GM10248 (cell line): ENCODE measurements at regions not wholly inside any gene's neighbourhood (a gene's known extent, or its start where the extent isn't known, plus 50 kb on each side); places are given as distances from the start of the nearest gene placed in this dataset.

ENCODE experiments used
- CTCF ChIA-PET: fragments of 300-600 bp; sonication (Branson Sonifier 250); formaldehyde crosslinking; extraction: SDS; loops from one replicate; lab custom pipeline; 2021; ENCODE audit warnings: antibody characterized with exemption; lab: Yijun Ruan, JAX
- POLR2A ChIA-PET: fragments of 350-650 bp; sonication (Branson Sonifier 250); formaldehyde crosslinking; extraction: SDS; loops from one replicate; lab custom pipeline; 2020; ENCODE audit warnings: antibody characterized with exemption; lab: Yijun Ruan, JAX
- DNase-seq: peaks from one replicate; pipeline ENCODE4 v3.0.0; 2012; ENCODE audit errors: extremely low spot score
- TF ChIP-seq, protein P1 (sequence below): IDR thresholded peaks from 2 replicates; pipeline ENCODE4 v1.5.1; 2012; ENCODE audit warnings: mild to moderate bottlenecking, low read depth; ENCODE audit errors: extremely low read depth, missing control alignments, control extremely low read depth

DNA sequence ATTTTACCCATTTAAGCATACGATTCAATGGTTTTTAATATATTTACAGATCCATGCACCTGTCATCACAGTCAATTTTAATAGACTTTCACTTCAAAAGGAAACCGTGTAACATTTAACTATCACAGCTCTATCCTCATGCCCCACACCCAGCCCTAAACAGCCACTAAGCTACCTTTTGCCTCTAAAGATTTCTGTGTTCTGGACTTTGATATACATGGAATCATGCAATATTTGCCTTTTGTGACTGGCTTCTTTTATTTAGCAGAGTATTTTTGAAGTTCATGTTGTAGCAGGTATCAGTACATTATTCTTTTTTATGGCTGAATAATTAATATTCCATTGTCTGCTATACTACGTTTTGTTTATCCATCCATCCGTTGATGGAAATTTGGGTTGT lies 50.3 kb upstream of the STX16 start:
- no peak for DNase-seq
- CTCF ChIA-PET, result no interaction called here
- TF ChIP-seq, protein P1, sequence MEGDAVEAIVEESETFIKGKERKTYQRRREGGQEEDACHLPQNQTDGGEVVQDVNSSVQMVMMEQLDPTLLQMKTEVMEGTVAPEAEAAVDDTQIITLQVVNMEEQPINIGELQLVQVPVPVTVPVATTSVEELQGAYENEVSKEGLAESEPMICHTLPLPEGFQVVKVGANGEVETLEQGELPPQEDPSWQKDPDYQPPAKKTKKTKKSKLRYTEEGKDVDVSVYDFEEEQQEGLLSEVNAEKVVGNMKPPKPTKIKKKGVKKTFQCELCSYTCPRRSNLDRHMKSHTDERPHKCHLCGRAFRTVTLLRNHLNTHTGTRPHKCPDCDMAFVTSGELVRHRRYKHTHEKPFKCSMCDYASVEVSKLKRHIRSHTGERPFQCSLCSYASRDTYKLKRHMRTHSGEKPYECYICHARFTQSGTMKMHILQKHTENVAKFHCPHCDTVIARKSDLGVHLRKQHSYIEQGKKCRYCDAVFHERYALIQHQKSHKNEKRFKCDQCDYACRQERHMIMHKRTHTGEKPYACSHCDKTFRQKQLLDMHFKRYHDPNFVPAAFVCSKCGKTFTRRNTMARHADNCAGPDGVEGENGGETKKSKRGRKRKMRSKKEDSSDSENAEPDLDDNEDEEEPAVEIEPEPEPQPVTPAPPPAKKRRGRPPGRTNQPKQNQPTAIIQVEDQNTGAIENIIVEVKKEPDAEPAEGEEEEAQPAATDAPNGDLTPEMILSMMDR, result no peak
- POLR2A ChIA-PET, result no interaction called here

DNA sequence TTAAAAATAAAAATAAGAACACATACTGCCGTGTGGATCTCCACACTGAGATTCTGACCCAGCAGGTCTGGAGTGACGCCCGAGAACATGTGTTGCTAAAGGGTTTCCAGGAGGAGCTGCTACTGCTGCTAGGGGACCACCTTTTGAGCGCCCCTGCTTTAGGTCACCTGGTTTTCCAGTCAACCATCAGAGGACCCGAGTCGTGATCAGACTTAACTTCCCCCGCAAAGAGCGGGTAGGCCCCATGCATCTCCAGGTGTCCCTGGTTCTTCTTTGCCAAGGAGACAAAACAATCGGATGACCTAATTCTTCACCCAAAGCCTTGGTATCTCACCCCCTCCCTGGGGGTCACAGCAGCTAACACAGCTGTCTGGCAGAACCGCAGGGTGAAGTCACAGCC lies 51.1 kb upstream of the STX16 start:
- no peak for DNase-seq
- ChIA-PET CTCF (interaction anchor here (0.9 kb wide), 1 partner anchor 10 kb away, joined by 4 read pairs; no protein-coding TSS in a partner anchor), POLR2A (no interaction called here)
- TF ChIP-seq, protein P1, result no peak

DNA sequence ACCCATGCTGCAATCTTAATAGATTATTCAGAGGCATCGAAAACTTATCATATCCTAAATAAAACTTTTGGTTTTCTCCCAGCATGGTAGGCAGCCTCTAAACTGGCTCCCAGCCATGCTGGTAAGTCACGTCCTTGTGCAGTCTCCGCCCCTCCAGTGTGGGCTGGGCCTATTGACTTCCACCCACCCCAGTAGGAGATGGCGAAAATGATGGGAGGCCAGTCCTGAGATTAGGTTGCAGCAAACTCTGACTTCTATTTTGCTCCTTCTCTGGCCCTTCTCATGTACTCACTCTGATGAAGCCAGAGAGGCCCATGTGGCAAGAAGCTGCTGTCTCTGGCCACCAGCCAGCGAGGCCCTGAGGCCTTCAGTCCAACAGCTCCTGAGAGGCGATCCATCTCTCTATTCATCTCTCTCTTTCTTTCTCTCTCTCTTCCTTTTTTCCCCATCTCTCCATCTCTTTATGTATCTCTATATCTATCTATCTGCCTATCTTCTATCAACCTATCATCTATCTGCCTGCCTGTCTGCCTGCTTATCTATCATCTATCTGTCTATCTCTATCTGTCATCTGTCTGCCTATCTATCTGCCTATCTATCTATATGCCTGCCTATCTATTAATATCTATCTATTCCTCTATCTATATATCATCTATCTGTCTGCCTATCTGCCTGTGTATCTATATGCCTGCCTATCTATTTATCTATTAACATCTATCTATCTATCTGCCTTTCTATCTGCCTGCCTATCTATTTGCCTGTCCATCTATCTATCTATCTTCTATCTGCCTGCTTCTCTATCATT lies 52.7 kb upstream of the STX16 start:
- CTCF ChIA-PET, result no interaction called here
- POLR2A ChIA-PET, result no interaction called here
- no peak for DNase-seq

GRCh38 chr20:58597249-58597891 lies 53.7 kb upstream of the STX16 start:
- CTCF ChIA-PET, result no interaction called here
- no peak for DNase-seq
- POLR2A ChIA-PET, result no interaction called here
- TF ChIP-seq, protein P1, result no peak

More for the DNA sequence above, 52.7 kb upstream of the STX16 start:
- TF ChIP-seq, protein P1, result no peak

DNA sequence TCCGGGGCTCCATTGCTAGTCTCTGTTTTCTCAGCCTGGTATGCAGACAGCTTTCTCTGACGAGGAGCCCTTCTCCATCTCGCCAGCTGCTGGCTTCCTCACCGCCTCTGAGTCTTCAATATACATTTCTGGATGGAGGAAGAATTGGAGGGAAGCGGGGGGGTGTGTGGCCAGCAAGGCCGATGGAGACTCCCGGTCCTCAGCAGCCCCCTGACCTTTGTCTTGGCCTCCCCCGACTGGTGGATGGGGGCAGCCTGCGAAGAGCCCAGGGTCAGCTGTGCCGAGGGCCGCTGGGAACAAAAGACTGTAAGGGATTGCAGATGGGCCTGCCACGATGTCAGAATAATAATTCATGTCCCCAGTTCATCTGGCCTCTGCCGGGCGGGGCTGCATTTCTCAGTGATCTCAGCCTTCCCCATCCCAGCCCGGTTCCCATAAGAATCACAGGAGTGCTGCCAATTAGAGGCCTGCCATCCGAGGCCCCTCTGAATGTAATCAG lies 54.3 kb upstream of the STX16 start:
- no peak for DNase-seq
- ChIA-PET POLR2A (no interaction called here), CTCF (no interaction called here)
- TF ChIP-seq, protein P1, result no peak

DNA sequence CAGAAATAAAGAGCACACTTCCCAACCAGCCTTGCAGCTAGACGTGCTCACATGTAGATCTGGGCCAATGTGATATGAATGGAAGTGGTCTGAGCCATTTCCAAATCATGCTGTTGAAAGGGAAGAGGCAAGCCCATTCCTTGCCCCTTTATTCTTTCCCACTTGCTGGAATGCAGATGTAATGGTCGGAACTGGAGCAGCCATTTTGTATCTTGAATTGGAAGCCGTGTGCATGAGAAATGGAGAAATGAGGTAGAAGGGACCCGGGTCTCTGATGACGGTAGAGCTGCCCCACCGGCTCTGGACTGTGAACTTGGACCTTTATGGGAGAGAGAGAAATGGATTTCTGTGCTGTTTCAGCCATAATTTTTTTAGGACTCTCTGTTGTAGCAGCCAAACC lies 54.8 kb upstream of the STX16 start:
- no peak for DNase-seq
- ChIA-PET POLR2A (no interaction called here), CTCF (no interaction called here)
- TF ChIP-seq, protein P1, result no peak
